ENCODE measurements at regions not wholly inside any gene's neighbourhood (a gene's known extent, or its start where the extent isn't known, plus 50 kb on each side); places are given as distances from the start of the nearest gene placed in this dataset.

DNA sequence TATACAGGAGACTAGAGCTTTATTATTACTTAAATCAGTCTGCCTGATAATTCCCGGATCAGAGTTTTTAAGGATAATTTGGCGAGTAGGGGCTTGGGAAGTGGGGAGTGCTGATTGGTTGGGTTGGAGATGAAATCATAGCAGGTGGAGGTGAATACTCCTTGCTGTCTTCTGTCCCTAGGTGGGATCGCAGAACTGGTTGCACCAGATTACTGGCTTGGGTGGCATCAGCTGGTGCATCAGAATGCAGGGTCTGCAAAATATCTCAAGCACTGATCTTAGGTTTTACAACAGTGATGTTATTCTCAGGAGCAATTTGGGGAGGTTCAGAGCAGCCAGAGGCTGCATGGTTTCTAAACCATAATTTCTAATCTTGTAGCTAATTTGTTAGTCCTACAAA lies 68.1 kb downstream of the KIF4B start:
- no peak overlapping the region for H3K4me3 ChIP-seq
- H3K9me3 ChIP-seq = no peaks in the 10 kb centered on the region
- TF ChIP-seq, protein P1, sequence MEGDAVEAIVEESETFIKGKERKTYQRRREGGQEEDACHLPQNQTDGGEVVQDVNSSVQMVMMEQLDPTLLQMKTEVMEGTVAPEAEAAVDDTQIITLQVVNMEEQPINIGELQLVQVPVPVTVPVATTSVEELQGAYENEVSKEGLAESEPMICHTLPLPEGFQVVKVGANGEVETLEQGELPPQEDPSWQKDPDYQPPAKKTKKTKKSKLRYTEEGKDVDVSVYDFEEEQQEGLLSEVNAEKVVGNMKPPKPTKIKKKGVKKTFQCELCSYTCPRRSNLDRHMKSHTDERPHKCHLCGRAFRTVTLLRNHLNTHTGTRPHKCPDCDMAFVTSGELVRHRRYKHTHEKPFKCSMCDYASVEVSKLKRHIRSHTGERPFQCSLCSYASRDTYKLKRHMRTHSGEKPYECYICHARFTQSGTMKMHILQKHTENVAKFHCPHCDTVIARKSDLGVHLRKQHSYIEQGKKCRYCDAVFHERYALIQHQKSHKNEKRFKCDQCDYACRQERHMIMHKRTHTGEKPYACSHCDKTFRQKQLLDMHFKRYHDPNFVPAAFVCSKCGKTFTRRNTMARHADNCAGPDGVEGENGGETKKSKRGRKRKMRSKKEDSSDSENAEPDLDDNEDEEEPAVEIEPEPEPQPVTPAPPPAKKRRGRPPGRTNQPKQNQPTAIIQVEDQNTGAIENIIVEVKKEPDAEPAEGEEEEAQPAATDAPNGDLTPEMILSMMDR (IDR thresholded peaks at IDR 0.05) = no peak
- intact Hi-C loops (cut with DNase I) = no loop called here
- no peak for DNase-seq
- no peaks in the 10 kb centered on the region for H3K36me3 ChIP-seq
- no peaks in the 10 kb centered on the region for H3K4me1 ChIP-seq
- H3K27ac ChIP-seq = no peak overlapping the region
- no peak for ATAC-seq
- no peaks in the 10 kb centered on the region for H3K27me3 ChIP-seq

DNA sequence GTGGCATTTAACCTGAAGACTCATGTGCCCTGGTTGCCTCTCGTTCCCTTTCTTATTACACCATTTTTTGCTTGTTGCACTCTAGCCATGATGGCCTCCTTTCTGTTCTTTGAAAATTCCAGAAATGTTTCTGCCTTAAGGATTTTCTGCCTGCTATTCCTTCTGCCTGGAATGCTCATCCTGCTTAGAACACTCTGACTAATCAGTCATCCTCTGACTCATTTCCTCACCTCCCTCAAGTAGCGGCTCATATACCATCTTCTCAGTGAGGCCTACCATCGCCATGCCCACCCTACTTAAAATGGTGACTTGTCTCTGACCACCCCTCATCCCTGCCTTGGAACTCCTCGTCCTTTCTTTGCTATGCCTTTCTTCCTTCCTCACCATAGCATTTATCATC lies 68.8 kb downstream of the KIF4B start:
- ATAC-seq (no peak), DNase-seq (no peak)
- Histone ChIP-seq H3K27ac (no peak overlapping the region), H3K4me1 (no peaks in the 10 kb centered on the region), H3K27me3 (no peaks in the 10 kb centered on the region), H3K9me3 (no peaks in the 10 kb centered on the region), H3K4me3 (no peak overlapping the region), H3K36me3 (no peaks in the 10 kb centered on the region)
- TF ChIP-seq, protein P1 (IDR thresholded peaks at IDR 0.05) = no peak
- intact Hi-C loops (cut with DNase I) = no loop called here

- Histone ChIP-seq H3K4me1 (no peaks in the 10 kb centered on the region), H3K27ac (no peak overlapping the region), H3K36me3 (no peaks in the 10 kb centered on the region), H3K9me3 (no peaks in the 10 kb centered on the region), H3K4me3 (no peak overlapping the region), H3K27me3 (no peaks in the 10 kb centered on the region)
- TF ChIP-seq, protein P1 (IDR thresholded peaks at IDR 0.05) = no peak
- intact Hi-C loops (cut with DNase I) = no loop called here
- DNase-seq = no peak
- no peak for ATAC-seq
Measured at GRCh38 chr5:155085282-155085989, 71.9 kb downstream of the KIF4B start.

- no peak for DNase-seq
- Histone ChIP-seq H3K4me1 (no peaks in the 10 kb centered on the region), H3K36me3 (no peaks in the 10 kb centered on the region), H3K4me3 (no peak overlapping the region), H3K27me3 (no peaks in the 10 kb centered on the region), H3K27ac (no peak overlapping the region), H3K9me3 (no peaks in the 10 kb centered on the region)
- no peak for ATAC-seq
- intact Hi-C loops (cut with DNase I) = no loop called here
- TF ChIP-seq, protein P1 (IDR thresholded peaks at IDR 0.05) = no peak
Measured at GRCh38 chr5:155087036-155087435, 73.5 kb downstream of the KIF4B start.

GRCh38 chr5:155088811-155089210 lies 75.3 kb downstream of the KIF4B start:
- Histone ChIP-seq H3K27ac (no peak overlapping the region), H3K27me3 (no peaks in the 10 kb centered on the region), H3K4me3 (no peak overlapping the region), H3K9me3 (no peaks in the 10 kb centered on the region), H3K36me3 (no peaks in the 10 kb centered on the region), H3K4me1 (no peaks in the 10 kb centered on the region)
- ATAC-seq = no peak
- DNase-seq = no peak
- TF ChIP-seq, protein P1 (IDR thresholded peaks at IDR 0.05) = no peak
- intact Hi-C loops (cut with DNase I) = no loop called here

DNA sequence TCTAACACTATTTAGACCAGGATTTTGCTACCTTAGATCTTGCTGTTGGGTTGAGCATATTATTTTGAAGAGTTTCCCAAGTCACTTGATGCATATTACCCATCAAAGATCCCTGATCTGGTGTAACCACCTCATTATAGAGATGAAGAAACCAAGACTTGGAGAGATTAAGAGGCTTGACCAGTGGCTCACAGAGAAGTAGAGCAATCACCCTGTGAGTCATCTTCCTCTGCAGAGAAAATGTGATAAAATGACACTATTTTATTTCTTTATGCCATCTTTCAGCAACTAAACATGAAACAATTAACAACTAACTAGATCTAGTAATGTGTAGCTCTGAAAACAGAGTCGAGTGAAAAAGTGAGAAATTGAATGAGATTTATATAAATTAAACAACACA lies 76.1 kb downstream of the KIF4B start:
- intact Hi-C loops (cut with DNase I) = no loop called here
- Histone ChIP-seq H3K4me3 (no peak overlapping the region), H3K4me1 (no peaks in the 10 kb centered on the region), H3K27me3 (no peaks in the 10 kb centered on the region), H3K27ac (no peak overlapping the region), H3K9me3 (no peaks in the 10 kb centered on the region), H3K36me3 (no peaks in the 10 kb centered on the region)
- ATAC-seq (no peak), DNase-seq (no peak)
- TF ChIP-seq, protein P1 (IDR thresholded peaks at IDR 0.05) = no peak
